HS-5 (cell line): ENCODE measurements at regions not wholly inside any gene's neighbourhood (a gene's known extent, or its start where the extent isn't known, plus 50 kb on each side); places are given as distances from the start of the nearest gene placed in this dataset.
"Not testable (repeated sequence)": the region's sequence is repeated elsewhere in the genome, so short reads cannot be mapped to it uniquely, and the experiment has no call there.

ENCODE experiments used
- DNase-seq: peaks from one replicate; pipeline ENCODE4 v3.0.0-alpha.2; 2012; ENCODE audit warnings: low read depth

DNA sequence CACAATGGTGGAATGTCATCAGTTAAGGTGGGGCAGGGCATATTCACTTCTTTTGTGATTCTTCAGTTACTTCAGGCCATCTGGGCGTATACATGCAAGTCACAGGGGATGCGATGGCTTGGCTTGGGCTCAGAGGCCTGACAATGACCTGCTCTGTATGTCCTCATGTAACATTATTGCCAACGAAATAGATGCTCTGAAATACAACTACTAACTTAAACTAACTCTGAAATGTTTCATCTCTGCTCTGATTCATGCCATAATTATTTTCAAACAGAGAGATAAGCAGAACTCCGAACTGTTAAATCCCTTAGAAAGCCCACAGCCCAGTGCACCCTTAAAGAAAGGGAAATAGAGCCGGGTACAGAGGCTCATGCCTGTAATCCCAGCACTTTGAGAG, 832.7 kb upstream of the PRKX start:
- DNase-seq: not testable (repeated sequence)

DNA sequence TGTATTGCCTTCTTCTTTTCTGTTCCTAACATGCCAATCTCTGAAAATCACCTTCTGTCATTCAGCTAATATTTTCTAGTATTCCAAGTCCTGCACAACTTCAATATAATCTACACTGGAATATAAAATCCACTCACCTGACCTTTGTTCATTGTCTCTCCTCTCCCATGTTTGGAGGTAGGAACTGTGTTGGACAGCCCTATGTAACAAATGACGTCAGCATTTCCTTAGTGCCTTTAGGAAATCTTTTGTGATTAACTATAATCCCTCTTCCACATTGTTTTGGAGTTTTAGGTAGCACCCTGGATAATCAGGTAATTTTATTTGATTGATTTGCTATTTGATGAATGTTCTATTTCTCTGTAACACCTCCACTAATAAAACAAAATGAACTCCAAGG, 814.8 kb upstream of the PRKX start:
- DNase-seq: no peak

DNA sequence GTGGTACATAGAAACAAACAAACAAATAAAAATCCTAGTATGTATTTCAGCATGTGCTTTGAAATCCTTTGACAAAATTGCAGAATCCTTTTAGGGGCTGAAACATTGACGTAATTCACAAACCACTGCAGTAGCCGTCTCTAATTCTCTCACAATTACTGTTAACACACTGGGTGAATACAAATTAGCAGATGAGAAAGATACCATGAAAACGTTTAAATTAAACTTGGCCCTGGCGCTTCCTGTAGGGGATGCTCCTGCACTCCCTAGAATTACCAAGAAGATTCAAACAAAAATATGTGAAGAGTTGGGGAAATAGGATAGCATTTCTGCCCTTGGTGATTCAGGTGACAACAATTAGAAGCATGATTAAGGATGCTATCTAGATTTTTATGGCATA, 772.5 kb upstream of the PRKX start:
- no peak for DNase-seq

DNA sequence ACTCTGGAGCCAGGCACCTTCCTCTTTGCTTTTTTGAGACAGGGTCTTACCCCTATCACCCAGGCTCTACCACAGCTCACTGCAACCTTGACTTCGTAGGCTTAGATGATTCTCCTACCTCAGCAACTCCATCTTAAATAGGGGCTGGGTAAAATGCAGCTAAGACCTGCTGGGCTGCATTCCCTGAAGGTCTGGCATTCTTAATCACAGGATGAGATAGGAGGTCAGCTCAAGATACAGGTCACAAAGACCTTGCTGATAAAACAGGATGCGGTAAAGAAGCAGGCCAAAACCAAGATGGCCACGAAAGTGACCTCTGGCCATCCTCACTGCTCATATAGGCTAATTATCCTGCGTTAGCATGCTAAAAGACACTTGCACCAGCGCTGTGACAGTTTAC, 770.8 kb upstream of the PRKX start:
- DNase-seq: no peak

DNA sequence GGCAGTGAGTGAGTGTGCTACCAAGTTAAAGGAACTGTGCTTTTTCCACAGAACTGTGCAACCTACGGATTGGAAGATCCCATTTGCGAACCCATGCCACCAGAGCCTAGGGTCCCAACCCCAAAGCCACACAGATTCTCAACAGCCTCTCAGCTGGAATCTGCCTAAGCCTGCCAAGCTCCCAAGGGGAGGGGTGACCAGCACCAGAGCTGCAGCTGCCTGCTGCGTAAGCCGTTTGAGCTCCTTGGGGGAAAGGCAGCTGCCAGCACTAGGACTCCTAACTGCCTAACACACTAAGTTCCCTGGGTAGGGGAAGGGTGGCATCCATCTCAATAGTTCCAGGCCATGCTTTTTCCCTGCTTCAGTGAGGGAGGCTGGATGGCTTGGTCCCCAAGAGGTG, 738.1 kb upstream of the PRKX start:
- DNase-seq: no peak

DNA sequence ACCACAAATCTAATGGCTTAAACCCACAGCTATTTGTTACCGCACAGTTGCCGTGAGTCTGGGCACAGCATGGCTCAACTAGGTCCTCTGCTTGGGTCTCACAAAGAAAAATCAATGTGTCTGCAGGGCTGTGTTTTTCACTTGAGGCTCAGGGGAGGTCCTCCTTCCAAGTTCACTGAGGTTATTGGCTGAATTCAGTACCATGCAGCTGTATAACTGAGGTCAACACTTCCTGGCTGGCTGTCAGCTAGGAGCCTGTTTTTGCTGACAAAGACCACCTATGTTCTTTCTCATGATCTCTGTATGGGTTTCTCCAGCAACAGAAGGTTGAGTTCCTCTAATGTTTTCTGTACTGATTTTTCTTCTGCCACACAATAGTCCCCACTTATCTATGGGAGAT, 736.7 kb upstream of the PRKX start:
- no peak for DNase-seq

DNA sequence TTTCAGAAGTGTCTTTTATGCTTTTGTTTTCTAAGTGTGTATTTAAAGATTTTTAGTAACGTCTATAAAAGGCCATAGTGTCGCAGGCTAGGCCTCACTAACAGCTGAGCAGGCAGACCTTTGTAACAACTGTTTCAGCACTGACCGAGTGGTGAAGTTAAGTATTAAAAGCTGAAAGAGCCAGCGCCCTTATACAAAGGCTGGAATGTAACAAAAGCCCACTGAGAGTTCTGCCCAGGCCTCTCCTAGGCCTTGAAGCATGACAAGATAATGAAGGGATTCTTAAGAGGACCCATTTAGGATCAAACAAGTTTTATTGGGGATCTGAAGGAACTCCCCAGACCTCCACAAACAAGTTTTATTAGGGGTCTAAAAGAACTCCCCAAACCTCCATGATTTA, 722.5 kb upstream of the PRKX start:
- DNase-seq: no peak

DNA sequence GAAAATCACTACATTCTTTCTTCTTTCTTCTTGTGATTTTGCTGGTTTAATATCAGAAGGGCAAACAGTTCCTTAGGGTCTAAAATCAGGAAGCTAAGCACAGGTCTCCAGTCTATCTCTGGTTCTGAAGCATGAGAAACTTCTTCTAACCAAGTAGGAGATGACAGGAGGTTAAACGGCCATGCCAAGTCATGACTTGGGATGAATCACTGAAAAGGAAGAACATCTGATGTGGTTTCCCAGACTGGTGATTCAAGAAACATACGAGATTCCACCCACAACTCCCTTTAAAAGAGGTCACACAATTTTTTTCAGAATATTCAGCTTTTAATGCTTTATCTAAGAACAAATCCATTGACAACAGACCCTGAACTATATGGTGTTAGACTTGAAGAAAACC, 684.0 kb upstream of the PRKX start:
- DNase-seq: no peak

DNA sequence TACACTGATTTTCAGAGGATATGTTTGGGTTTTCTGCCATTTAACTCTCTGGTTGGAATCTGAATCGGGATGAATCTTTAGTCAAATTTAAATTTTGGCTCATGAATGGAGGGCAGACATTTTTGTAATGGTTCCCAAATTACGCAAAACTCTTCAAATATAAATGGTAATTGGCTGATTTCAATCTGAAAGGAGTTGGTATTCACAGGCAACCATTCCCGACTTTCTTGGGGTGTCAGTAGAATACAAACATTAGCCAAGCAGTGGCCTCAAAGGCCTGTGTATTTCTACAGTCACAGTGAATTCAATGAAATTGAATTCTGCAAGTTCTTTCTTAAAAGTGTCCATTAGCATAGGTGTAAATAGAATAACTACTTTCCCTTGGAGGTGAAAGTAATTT, 668.8 kb upstream of the PRKX start:
- no peak for DNase-seq

DNA sequence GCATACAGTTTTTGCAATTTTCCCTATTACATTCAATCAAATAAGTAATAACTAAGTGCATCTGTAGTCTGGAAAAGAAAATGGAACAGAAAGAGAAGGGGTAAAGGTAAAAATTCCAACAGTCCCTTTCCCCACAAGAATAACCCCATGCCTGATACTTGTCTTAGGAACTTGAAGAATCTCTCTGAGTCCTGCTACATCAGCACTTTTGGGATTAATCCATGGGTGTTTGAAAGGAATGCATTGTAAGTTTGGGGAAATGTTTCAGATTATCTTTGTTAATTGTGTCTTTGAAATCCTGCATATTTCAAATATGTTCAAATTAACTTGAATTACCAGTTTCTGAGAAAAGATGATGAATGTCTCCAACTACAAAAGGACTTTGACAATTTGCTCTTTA, 667.3 kb upstream of the PRKX start:
- no peak for DNase-seq

DNA sequence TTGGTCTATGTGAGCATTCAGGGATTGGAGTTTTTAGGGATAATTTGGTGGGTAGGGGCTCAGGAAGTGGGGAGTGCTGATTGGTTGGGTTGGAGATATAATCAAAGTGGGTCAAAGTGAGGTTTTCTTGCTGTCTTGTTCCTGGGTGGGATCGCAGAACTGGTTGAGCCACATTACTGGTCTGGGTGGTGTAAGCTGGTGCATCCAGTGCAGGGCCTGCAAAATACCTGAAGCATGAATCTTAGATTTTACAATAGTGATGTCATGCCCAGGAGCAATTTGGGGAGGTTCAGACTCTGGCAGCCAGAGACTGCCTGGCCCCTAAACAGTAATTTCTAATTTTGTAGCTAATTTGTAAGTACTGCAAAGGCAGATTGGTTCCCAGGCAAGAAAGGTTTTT, 665.6 kb upstream of the PRKX start:
- DNase-seq: no peak

DNA sequence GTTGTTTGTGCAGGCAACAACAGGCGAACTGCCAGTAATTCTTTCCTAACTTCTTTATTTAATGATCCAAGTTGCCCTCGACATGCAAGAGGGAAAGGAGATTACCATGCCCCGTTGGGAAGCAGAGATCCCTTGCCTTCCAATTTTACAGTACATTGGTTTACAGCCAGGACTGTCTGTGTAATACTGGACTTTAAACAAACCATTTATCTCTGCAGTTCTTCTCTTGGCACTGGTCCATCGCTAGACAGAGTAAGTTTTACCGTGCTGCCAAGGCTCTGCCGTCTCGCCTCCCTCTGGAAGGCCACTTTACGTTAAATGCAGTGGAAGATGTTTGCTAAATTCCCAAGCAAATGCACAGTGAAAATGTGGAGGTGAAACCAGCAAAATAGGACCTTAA, 660.3 kb upstream of the PRKX start:
- DNase-seq: no peak

DNA sequence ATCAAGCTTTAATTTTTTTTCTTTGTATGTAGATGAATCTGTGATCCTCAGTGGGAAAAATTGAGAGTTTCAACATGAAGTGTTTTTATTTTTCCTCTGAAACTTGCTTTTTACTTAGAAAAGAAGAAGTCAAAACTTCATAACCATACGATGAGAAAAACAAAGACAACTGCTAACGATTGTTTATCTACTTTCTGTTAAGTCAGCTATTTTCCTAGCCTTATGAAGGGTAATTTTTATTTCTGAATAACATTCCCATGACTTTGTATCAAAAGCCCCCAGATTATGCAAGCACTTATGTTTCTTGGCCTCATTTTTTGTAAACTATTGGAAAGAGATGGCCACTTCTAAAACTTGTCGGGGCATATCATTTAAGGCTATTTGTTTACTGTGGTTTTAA, 645.1 kb upstream of the PRKX start:
- DNase-seq: no peak

DNA sequence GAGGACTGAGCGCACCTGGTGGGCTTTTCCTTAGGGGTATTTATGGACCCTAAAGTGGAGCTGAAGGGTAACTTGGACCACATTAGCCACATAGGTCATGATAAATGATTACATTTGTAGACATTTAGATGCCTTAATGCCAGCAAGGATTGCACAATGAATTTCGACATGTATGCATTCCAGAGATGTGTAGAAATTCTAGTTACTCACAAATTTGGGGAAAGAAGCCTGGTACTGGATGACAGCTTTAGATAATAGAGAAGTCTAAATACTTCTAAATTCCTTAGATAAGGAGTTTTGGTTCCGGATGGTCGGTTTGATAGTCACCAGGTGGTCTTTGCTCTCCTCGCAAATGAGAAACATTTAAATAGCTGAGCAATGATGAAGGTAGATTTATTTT, 609.5 kb upstream of the PRKX start:
- DNase-seq: no peak

DNA sequence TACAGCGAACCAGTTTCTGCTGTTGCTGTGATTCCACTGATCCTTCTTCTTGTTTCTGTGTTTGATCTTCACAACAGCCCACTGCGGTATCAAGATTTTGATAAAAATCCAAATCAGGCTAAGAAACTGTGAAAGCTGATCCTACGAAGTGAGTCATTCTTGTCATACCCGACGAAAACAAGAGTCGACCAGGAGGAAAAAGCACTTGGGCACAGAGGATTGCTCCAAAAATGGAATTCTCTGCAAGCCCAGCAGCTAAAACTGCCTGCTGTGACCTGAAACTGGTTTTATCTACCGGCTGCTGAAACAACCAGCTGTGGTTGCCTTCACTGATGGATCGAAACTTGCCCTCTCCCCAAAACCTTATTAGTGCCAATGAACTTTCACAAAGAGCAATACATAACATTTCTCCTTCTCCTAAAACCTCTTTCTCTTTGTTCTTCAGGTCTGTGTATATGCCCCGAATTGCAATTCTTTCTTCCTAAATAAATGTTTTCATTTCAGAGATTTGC, 607.0 kb upstream of the PRKX start:
- DNase-seq: no peak

DNA sequence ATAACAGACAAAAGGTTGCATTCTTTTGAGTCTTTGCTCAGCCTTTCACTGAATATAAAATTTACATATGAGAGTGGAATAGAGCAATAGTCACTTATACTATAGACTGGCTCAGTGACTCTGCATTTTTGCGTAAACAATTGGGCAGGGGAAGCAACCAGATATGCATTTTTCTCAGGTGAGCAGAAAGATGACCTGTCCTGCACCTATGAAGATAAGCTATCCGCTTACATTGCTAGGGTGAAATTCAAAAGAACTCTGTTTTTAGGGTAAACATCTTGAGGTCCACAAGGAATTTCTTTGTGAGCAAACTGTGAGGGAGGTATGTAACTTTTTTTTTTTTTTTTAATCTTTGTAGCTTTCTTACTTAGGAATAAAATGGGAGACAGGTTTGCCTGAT, 602.4 kb upstream of the PRKX start:
- DNase-seq: no peak

DNA sequence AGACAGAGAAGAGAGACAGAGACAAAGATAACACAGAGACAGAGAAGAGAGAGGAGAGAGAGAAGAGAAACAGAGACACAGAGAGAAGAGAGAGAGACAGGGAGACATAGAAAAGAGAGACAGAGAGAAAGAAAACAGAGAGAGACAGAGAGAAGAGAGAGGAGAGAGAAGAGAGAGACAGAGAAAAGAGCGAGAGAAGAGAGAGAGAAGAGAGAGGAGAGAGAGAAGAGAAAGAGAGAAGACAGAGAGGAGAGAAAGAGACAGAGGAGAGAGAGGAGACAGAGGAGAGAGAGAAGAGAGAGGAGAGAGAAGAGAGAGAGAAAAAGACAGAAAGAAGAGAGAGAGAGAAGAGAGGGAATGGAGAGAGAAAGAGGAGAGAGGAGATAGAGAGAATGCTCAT, 601.1 kb upstream of the PRKX start:
- no peak for DNase-seq

DNA sequence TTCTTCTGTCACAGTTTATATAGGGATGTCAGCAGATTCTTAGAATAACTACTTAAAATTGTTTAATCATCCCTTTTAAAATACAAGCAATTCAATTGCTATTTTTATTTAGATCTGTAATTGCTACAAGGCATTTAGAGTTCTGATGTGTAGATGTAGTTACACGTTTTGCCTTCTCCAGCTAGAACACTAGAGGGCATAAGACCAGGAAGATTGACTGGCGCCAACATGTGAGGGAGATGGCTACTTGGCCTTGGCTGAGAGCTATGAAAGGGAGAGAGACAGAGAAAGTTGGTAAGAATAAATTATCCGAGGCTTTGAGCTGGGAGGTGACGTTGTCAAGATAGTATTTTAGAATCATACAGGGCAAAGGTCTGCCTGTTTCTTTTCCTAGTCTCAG, 563.7 kb upstream of the PRKX start:
- DNase-seq: no peak

DNA sequence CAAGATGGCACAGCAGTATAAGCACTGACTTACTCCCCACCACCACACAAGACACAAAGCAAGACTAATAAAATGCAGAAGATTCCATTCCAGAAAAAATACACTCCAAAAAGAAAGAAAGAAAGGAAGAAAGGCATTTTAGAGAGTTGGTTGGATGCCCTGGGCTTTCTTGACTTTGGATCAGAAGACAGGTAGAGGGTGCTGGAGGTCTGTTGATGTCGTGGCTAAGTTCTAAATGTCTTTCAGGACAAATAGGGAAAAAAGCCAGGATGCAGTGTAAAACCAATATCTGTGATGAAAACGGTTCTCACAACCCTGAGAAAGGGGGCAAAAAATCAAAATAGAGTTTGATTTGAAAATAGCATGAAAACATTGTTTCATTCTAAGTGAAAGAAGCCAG, 555.2 kb upstream of the PRKX start:
- no peak for DNase-seq

DNA sequence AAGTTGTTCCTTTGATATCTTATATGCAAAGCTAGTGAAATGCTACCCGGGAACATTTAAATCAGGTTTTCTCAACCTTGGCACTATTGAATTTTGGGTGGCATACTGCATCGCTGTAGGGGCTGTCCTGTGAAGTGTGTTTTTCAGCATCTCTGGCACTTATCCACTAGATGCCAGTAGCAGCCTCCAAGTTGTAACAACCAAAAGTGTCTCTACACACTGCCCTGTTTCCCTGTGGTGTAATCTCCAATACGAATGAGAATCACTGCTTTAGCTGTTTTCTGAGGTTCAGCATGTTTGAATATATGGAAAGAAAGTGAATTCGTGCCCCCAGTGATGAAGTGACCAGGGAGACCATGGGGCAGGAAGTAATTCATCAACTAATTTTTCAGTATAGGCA, 551.6 kb upstream of the PRKX start:
- no peak for DNase-seq

DNA sequence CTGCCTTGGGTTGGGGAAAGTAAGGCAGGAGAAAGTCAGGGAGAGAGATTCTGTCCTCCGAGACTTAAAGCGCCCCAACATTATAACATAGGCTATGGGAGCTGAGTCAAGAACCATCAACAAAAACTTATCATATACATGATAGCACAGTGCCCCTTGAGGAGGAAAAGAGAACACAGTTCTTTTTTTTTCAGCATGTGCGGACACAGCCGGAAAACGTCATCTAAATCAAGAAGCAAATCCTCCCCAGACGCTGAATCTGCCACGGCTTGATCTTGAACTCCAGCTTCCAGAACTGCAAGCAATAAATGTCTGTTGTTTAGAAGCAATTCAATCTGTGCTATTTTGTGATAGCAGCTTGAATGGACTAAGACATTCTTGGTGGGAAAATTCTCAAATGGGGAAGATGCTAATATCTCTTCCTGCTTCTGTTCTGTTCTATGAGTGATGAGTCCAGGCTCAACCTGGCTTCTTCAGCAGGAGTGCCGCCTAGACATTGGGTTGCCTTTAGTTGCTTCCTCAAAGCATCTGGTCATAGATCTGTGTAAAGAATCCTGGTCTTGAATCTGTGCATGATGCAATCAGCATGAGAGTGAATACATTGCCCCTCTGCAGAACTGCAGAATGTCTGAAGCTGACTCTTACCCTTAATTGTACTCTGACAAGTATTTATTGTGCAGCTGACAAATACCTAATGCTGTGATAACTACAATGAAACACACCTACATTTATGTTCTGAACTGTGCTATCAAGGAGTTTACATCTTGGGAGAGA, 549.8 kb upstream of the PRKX start:
- no peak for DNase-seq

DNA sequence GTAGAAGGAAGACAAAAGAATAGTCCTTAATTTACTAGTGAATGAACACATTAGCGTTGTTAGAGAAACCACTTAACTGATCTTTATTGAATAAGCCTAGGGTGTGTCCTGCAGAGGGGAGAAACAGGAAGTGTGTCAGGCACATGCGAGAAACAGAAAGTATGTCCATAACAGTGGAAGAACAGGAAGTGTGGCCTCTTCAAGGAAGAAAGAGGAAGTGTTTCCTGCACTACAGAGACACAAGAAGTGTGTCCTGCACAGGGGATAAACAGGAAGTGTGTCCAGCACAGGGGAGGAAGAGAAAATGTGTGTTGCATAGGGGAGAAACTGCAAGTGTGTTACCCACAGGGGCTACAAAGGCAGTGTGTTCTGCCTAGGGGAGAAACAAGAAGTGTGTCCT, 539.6 kb upstream of the PRKX start:
- no peak for DNase-seq

DNA sequence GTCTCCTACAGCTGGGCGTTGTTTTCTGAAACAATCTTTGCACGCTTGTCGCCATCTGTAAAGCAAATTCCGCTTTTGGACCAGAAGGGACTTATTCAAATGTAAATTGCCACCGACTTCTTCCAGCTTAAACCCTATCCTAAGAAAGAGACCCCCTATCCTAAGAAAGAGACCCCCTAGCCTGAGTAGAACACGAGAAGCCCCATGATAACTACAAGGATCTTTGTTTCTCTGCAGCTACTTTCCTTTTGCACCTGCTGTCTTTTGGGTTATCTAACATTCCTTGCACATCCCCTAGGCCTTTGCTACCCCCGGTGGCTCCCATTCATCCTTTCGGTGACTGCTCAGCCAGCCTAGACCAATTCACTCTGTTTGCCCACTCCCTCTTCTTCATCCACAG, 536.0 kb upstream of the PRKX start:
- no peak for DNase-seq

DNA sequence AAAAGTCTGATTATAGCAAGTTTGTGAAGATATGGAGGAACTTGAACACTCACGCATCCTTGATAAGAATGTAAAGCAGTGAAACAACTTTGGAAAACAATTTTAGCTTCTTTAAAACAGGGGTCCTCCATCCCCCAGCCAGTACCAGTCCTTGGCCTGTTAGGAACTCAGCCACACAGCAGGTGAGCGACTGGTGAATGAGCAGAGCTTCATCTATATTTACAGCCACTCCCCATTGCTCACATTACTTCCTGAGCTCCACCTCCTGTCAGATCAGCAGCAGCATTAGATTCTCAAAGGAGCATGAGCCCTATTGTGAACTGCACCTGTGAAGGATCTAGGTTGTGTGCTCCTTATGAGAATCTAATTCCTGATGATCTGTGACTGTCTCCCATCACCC, 530.3 kb upstream of the PRKX start:
- DNase-seq: no peak
